HG02943 (cell line): ENCODE measurements at regions not wholly inside any gene's neighbourhood (a gene's known extent, or its start where the extent isn't known, plus 50 kb on each side); places are given as distances from the start of the nearest gene placed in this dataset.

Experiments used
- ATAC-seq: cut with Tn5 transposase; IDR thresholded peaks from one replicate; pipeline ENCODE4 v1.9.1; 2021; ENCODE audit warnings: mild to moderate bottlenecking, low read depth, moderate library complexity; ENCODE audit not compliant: unreplicated experiment

DNA sequence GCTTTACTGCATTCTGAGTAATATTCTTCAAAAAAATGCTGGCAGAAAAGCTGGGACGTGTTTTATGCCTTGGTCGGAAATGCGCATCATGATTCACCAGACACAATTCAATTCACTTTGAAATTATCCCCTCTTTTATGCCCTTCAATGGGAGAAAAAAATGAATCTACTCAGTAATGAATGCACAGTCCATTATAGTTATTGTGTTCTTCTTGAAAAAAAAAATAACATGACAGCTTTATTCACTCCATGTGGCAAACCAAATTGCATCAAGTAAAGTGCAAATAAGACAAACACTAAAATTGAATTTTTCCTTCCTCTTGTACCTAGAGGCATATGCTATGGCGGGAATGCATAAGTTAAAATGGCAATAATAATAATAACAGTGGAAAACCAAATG is 159.4 kb upstream of the IFNG-AS1 start:
- no peak for ATAC-seq

DNA sequence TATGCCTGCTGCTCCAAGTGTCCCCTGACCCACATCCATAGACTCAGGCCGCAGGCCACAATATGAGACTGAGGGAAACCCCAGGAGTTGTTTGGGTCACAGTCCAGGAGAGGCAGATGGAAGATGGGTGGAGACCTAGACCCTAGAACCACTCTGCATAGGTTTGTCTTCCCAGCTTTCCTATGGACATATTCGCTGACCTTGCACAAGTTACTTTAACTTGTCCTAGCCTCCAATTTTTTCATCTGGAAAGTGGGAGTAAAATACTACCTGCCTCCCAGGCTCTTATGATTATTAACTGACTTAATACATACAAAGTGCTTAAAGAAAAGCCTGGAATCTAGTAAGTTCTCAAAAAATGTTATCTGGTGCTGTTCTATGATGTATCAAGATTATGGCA is 157.1 kb upstream of the IFNG-AS1 start:
- ATAC-seq: no peak

DNA sequence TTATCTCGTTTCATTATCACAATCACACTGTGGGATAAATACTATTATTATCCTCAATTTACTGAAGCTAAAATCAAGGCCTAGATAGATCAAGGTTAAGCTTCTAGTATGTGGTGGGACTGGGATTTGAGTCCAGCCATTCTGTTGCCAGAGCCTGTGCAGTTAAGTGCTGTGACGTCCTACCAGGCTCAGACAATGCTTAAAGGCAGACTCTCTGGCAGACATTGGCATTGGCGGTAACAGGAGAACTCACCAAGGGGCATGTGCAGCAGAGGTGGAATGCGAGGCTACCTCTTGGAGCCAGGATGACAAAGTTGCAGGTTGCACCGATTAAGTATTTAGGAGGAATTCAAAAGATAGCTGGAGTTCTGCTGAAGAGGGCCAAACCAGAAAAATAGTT is 155.6 kb upstream of the IFNG-AS1 start:
- ATAC-seq: no peak

DNA sequence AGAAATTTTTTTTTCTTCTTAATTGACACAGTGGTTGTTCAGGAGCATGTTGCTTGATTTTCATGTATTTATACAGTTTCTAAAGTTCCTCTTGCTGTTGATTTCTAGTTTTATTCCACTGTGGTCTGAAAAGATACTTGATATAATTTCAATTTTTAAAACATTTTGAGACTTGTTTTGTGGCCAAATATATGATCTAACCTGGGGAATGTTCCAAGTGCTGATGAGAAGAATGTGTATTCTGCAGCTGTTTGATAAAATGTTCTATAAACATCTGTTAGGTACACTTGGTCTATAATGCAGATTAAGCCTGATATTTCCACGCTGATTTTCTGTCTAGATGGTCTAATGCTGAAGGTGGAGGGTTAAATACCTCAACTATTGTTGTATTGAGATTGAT is 151.4 kb upstream of the IFNG-AS1 start:
- no peak for ATAC-seq

DNA sequence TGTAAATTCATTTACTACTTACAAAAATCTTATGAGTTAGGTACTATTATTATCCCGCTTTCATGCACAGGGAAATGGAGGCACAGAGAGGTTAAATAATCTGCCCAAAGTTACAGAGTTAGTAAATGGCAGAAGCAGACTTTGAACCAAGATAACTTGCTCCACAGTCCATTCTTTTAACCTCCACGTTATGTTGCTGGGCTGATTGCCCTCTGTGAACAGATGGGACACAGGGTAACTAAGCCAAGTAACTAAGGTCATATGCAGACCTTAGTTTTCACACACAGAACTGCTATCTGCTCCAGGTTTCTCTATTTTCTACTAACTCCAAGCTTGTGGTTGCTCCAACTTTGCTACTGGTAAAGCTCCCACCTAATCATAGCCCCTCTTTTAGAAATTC is 147.1 kb upstream of the IFNG-AS1 start:
- ATAC-seq: no peak

DNA sequence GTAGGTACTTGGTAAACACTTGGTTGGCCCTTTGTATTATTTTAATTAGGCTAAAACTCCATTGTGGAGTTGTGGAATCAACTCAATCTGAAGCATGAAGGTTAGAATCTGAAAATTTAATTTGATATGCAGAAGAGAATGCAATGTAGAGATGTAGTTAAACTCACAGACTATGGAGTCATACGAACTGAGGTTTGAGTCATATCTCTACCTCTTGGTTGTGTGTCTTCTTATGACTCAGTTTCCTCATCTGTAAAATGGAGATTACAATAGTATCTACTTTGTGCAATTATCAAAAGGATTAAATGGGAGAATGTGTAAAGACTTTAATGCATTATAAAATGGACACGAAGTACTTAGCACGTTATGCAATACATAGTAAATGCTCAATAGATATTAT is 146.0 kb upstream of the IFNG-AS1 start:
- ATAC-seq: no peak

DNA sequence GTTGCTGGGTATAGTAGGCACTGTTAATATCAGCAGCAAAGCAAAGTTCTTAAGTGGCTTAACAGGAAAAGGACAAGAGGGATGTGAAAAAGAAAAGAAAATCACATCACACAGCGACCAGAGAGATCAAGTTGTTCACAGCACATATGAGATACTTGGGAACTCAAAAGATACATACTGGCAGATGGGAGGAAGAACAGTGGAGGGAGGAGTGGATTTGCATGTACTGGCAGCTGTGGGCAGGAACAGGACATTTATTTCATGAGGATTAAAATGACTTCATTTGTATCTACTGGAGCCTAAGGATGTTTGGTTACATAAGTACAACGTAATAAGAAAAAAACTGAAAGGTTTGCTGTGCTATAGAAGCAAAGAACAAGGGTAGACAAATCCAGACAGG is 136.5 kb upstream of the IFNG-AS1 start:
- ATAC-seq: no peak

DNA sequence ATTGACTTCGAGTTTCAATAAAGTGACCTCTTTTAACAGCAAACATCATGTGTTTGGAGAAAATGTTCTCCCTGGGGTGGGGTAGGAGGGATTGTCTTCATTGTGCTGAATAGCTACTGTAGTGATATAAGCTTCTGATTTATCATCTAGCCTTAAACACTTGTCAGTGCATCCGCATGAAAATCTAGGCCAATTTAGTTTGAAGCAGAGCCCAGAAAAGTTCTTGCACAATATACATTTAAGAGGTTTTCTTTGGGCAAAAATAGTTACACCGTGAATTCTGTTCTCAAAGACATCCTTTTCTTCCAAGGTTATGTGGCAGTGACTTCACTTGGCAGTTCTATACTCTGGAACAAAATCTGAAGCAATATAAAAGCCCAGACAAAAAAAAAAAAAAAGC is 136.0 kb upstream of the IFNG-AS1 start:
- ATAC-seq: no peak

DNA sequence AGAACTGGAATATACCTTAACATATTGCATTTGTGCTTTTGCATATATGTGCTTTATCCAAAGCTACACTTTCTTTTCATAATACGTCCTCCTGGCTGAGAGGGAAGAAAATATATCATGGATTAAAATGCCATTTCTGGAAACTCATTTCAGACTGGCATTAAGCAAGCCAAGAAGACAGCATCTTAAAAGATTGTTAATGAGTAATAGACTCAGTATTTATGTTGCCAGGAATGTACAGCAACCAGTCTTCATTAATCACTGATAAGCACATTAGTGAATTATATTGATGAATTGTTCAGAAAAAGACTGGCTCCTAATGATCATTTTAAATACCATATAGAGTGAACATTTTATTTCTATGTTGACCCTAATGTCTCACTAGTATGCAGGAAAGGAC is 134.9 kb upstream of the IFNG-AS1 start:
- no peak for ATAC-seq

DNA sequence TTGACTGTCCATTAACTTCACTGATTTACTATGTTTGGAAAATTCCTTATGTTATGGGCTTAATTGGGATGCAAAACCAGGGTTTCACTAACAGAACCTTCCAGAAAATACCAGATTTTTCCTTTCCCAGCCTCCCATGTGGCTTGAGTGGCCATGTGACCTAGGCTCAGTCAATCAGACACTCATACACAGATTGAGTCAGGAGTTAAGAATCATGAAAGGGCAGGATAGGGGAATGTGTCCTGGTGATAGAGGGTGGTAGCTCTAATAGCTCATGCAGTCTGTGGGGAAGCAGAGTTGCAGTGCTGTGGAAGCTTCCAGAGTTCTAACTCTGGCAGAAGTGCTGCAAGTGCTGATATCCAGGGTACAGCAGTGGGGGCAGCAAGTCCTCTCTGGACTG is 134.1 kb upstream of the IFNG-AS1 start:
- no peak for ATAC-seq

DNA sequence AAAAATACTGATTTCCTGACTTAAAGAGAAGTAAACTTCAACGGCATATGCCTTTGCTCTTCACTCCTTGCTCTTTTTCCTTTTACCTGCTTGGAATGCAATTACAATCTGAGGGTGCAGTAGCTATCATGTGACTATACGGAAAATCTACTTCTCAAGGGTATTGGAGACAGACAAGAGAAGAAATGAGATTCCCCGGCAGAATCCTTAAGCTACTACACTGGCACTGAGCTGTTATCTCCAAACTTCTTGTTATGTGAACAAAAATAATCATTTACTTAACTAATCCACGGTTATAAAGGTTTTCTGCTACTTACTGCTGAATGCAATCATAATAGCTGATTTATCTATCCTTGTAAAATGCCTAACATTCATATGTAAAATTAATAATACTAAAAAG is 118.0 kb upstream of the IFNG-AS1 start:
- no peak for ATAC-seq

DNA sequence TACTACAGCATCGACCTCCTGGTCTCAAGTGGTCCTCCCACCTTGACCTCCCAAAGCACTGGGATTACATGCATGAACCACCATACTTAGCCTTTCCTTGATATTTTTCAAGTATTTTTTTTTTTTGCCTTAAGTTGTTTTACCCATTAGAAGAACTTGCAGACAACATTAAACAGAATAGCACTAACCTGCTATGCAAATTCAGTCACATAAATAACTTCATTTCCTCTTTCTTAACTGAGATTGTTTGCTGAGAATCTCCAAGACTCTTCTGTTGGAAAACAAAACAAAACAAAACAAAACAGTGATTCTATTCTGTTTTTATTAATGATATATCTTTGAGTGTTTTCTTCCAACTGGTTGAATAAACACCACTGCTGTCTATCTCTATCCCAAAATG is 115.9 kb upstream of the IFNG-AS1 start:
- ATAC-seq: no peak

DNA sequence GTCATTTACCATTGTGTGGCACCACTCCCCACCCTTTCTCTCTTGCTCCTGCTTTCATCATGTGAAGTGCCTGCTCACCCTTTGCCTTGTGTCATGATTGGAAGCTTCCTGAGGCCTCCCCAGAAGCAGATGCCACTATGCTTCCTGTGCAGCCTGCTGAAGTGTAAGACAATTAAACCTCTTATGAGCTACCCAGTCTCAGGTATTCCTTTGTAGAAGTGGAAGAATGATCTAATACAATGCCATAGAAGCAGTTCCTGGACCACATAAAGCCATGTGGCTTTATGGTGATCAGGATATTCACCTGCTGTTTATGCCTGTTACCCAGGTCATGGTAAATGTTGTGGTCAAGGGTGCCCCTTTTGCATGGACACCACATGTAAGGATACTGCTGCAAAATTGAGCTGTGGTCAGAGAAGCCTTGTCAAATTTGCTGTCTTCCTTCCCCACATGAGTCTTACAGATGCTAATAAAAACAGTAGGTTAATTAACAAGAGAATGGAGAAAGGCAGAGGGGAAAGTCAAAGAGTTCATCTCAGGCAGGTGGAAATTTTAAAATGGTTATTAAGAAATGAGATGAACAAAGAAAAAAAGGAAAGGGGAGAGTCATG is 112.8 kb upstream of the IFNG-AS1 start:
- ATAC-seq: no peak

DNA sequence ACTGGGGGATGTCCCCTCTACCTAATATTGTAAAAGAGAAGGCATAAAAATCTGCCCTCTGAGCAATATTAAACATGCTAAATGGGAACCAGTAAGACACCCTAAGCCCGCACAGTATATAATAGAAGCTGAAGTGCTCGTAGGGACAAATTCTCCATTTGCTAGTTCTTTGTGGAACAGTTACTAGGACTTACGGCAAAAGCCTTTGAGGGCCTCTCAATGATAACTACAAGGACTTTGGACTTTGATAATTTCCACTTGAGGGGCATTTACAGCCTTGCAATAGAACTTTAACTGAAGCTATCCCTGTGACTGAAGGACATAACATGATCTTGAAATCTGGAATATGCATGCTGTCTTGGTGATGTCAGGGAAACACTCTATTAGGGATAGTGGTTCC is 111.5 kb upstream of the IFNG-AS1 start:
- no peak for ATAC-seq

DNA sequence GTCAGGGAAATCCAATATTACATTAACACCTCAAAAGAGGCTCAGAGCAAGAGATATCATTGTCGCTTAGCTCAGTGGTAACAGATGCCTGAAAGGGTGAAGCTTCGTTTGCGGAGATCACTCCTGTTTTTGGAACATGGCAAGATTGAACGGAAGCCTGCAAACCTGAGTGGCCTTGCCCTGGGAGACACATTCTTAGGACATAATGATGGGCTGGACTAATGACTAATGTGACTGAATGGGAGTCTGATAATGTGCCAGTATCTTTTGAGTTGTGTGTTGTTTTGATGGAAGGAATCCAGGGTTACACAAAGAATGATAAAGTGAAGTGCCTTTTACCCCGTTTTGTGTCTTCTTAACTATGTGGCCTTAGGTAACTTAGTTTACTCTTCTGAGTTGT is 109.3 kb upstream of the IFNG-AS1 start:
- no peak for ATAC-seq

DNA sequence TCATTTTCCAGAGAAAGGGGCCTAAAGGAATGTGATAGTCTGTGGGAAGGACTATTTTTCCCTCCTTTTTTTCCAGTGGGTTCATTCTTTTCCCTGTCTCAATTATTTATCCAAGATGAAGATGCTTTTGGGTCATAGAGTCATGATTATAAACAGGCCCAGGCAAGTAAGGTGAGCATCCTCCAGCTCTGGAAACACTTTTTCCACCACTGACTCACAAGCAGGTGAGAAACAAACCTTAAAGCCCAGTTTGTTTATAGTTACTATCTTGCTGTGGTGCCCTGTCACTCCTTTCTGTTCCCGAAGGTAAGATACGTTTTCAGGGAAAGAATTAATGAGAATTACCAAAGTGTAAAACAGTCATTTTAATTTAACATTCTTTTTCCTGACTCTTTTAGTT is 107.7 kb upstream of the IFNG-AS1 start:
- no peak for ATAC-seq

DNA sequence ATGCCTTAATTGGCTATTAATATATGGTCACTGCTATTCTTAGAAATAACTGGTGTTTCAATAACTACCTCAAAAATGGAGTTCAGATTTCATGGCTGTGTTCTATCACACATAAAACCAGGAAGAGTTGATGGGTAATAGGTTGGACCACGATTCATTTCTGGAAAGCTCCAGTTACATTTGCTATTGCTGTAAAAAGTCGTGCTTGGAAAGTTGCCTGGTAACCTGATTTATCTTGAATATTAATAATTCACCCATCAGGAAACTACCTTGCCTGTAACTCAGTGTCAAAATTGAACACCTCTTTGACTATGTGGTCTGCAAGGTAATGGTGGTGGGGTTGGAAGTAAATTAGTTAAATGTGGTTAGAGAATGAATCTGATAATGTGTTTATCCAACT is 104.7 kb upstream of the IFNG-AS1 start:
- no peak for ATAC-seq

DNA sequence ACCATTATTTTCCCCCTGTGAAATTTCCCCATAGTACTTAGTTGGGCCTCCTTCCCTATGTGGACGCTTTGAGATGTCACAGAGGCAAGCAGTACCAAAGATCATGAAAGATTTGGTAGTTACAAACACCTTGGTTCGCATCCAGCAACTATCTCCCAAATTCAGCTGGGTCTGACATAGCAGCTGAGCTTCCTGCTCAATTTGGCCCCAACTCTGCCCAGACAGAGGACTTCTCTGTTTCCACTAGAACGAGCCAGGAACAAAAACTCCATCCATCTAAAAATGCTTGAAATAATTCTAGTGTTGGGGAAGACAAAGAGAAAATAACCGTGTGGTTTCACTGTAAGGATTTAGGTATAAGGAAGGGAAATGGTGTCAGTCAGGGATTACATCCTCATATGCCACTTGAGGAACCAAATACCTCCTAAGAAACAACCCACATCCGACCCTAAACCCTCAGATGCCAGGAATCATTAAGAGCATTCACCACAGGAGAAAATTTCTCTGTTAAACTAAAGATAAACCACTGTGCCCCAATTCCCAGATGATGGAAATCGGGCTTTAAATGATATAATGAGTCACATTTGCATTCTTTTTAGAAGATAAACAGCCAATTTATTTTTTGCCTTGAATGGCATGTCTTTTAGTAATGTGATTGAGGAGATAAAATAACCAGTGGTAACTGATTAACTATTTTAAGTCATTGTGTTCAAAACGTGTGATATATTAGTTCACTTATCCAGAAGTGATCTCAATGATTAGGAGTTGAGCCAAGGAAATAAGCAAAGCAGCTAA is 103.7 kb upstream of the IFNG-AS1 start:
- no peak for ATAC-seq

DNA sequence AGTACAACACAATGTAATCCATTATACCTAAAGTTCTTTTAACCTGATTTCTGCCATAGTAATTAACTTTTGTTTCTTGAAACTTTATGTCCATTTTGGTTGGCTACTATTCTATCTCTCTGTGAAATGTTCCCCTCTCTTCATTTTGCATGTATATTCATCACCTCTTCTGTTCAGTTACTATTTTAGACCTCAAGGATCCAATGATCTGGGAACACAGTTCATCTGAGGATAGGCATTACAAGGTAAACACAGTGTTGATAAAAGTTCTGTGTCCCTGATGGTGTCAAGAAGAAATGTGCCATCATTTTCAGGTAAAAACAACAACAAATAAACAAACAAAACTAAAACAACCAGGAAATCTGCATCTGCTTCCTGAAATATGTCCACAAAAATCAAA is 102.2 kb upstream of the IFNG-AS1 start:
- ATAC-seq: no peak

DNA sequence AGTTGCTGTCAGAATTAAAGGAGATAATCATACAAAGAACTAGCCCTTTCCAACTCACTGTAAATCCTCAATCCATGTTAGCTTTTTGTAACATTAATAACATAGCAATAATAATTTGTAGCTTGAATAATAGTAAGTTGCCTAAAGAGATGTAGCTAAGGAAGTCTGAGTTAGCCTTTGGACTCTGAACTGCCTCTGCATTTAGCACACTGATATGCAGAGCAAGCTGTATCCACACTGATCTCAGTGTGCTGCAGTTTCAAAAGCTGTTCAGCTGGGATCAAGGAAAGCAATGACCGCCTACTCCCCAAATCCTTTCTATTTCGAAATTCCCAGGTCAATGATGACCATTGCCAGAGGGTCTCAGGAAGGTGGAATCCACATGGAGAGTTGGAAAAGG is 99.3 kb upstream of the IFNG-AS1 start:
- ATAC-seq: no peak

DNA sequence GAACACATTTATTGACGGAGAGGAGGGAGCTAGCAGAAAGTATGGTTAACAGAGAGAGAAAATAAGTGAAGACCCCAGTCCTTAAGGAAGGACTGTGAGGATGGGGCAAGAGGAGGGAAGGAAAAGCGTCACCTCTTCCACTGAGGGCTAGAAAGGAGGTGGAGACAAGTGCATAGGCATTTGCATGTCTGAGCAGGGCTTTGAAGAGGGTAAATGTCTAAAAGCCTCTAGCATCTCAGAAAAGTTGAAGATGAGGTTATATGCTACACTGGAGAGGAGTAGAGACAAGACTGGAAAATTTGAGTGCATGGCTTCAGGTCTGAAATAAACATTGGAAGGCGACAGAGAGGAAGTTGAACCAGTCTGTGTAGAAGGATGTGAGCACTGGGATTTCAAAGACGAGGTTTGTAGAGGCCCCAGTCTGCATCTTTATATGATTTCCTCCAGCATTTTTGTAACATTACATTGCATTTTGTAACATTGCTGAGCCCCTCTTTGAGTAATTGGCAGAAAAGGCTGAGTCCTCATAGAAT is 98.5 kb upstream of the IFNG-AS1 start:
- no peak for ATAC-seq

DNA sequence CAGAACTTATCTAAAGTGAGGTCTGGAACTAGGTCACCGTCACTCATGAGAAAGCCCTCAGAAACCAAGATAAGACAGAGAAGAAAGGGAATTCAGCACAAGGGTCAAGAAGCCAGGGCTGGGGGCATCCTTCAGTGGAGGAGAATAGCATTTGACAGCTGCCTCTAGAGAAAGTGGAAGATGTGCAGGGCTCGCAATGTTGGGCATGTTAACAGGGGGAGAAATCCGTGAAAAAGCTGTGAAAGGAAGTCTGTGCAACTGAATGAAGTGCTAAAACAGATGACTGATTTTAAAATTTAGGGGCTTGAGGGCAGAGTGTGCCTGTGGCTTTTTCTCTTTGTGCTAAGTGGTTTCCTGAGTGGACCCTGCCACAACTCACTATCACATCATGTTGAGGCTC is 97.7 kb upstream of the IFNG-AS1 start:
- no peak for ATAC-seq
